ENCODE measurements at regions not wholly inside any gene's neighbourhood (a gene's known extent, or its start where the extent isn't known, plus 50 kb on each side); places are given as distances from the start of the nearest gene placed in this dataset.
A peak's percentile ranks its signal among the peaks of the same experiment; 100 is the strongest.

GRCh38 chr10:33523236-33523792 lies 188.8 kb upstream of the NRP1 start:
- Histone ChIP-seq H3K4me3 (no peak overlapping the region), H3K27ac (no peak overlapping the region), H3K27me3 (no peaks in the 10 kb centered on the region), H3K36me3 (no peaks in the 10 kb centered on the region), H3K4me1 (peaks cover 3 to 38% (median 12%) of the 10 kb centered on the region in 4 donors), H3K9me3 (peaks cover 0 to 7% (median 0%) of the 10 kb centered on the region in 3 donors)
- DNase-seq = no peak
- TF ChIP-seq, protein P1, sequence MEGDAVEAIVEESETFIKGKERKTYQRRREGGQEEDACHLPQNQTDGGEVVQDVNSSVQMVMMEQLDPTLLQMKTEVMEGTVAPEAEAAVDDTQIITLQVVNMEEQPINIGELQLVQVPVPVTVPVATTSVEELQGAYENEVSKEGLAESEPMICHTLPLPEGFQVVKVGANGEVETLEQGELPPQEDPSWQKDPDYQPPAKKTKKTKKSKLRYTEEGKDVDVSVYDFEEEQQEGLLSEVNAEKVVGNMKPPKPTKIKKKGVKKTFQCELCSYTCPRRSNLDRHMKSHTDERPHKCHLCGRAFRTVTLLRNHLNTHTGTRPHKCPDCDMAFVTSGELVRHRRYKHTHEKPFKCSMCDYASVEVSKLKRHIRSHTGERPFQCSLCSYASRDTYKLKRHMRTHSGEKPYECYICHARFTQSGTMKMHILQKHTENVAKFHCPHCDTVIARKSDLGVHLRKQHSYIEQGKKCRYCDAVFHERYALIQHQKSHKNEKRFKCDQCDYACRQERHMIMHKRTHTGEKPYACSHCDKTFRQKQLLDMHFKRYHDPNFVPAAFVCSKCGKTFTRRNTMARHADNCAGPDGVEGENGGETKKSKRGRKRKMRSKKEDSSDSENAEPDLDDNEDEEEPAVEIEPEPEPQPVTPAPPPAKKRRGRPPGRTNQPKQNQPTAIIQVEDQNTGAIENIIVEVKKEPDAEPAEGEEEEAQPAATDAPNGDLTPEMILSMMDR (IDR thresholded peaks at IDR 0.05) = no peak
- intact Hi-C loops (cut with DNase I; ENCODE audit: low total_unique reads) = no loop called here

DNA sequence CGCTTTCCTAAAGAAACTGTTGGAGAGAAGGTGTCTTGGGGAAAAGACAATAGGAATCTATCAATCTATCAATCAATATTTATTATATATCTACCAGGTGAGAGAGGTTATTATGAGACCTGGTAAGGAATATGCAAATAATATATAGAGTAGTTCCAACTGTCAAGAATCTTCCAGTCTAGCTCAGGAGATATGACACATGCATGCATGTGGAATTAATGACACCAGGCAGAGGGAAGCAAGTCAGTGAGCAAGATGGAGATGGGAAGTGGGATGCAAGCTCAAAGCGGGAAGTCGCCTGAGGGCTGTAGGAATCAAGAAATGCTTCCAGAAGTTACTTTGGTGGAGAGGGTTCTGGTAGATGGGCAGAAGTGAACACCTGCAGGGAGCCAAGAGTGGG lies 187.4 kb upstream of the NRP1 start:
- H3K4me1 ChIP-seq = peaks cover 3 to 38% (median 12%) of the 10 kb centered on the region in 4 donors
- no peaks in the 10 kb centered on the region for H3K27me3 ChIP-seq
- DNase-seq = no peak
- no peaks in the 10 kb centered on the region for H3K36me3 ChIP-seq
- no peaks in the 10 kb centered on the region for H3K9me3 ChIP-seq
- intact Hi-C loops (cut with DNase I; ENCODE audit: low total_unique reads) = no loop called here
- H3K4me3 ChIP-seq = no peak overlapping the region
- no peak overlapping the region for H3K27ac ChIP-seq
- TF ChIP-seq, protein P1 (IDR thresholded peaks at IDR 0.05) = no peak

DNA sequence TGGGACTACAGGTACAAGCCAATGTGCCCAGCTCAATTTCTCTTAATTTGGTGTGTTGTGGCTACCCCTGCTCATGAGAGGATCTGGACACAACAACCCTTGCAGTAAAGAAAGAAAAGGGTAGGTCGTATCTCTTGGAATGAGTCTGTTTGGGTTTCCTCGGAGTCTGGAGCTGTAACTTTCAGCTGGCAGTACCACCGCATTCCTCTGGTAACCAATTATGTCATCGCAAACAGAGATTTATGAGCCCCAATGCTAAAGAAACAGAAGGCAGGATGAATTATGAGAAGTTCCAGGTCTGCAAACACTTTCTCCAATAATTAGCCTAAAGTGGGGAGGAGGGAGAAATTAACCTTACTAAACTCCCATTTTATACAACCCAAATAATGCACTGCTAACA lies 186.6 kb upstream of the NRP1 start:
- Histone ChIP-seq H3K9me3 (no peaks in the 10 kb centered on the region), H3K27me3 (no peaks in the 10 kb centered on the region), H3K36me3 (no peaks in the 10 kb centered on the region), H3K4me3 (peak overlapping the region; percentile 5 to 24), H3K4me1 (peaks cover 3 to 38% (median 12%) of the 10 kb centered on the region in 4 donors), H3K27ac (peak overlapping the region in 1 of 2 donors; percentile 41)
- DNase-seq = no peak
- TF ChIP-seq, protein P1 (IDR thresholded peaks at IDR 0.05) = peak in 1 of 2 experiments; percentile 12
- intact Hi-C loops (cut with DNase I; ENCODE audit: low total_unique reads) = no loop called here

GRCh38 chr10:33520223-33520622 lies 185.8 kb upstream of the NRP1 start:
- DNase-seq = no peak
- no peaks in the 10 kb centered on the region for H3K36me3 ChIP-seq
- H3K27ac ChIP-seq = peak overlapping the region in 1 of 2 donors; percentile 41
- H3K9me3 ChIP-seq = no peaks in the 10 kb centered on the region
- intact Hi-C loops (cut with DNase I; ENCODE audit: low total_unique reads) = no loop called here
- H3K27me3 ChIP-seq = no peaks in the 10 kb centered on the region
- H3K4me3 ChIP-seq = peak overlapping the region; percentile 5 to 24
- H3K4me1 ChIP-seq = peaks cover 3 to 33% (median 12%) of the 10 kb centered on the region in 4 donors
- TF ChIP-seq, protein P1 (IDR thresholded peaks at IDR 0.05) = no peak

- Histone ChIP-seq H3K36me3 (no peaks in the 10 kb centered on the region), H3K4me3 (no peak overlapping the region), H3K27me3 (no peaks in the 10 kb centered on the region), H3K27ac (no peak overlapping the region), H3K9me3 (no peaks in the 10 kb centered on the region), H3K4me1 (peaks cover 3 to 23% (median 10%) of the 10 kb centered on the region in 4 donors)
- DNase-seq = no peak
- TF ChIP-seq, protein P1 (IDR thresholded peaks at IDR 0.05) = no peak
- intact Hi-C loops (cut with DNase I; ENCODE audit: low total_unique reads) = no loop called here
Measured at GRCh38 chr10:33519130-33519860, 184.8 kb upstream of the NRP1 start.

Measured in tibial artery (tissue), 4 donors.